Suprapubic skin (tissue), 4 donors: ENCODE measurements at regions not wholly inside any gene's neighbourhood (a gene's known extent, or its start where the extent isn't known, plus 50 kb on each side); places are given as distances from the start of the nearest gene placed in this dataset.

ENCODE experiments used
- DNase-seq, 2 donors: peaks; one replicate each; pipeline ENCODE4 v3.0.0-alpha.2; 2019; ENCODE audit warnings: low spot score in 2 of 2
- H3K27ac ChIP-seq: fragments of 200-600 bp; sonication (generic); one replicate; pipeline ENCODE4 v1.5.1; 2019
- H3K27me3 ChIP-seq: fragments of 200-600 bp; sonication (generic); one replicate; pipeline ENCODE4 v1.5.1; 2019
- H3K36me3 ChIP-seq: fragments of 200-600 bp; sonication (generic); one replicate; pipeline ENCODE4 v1.5.1; 2019
- H3K4me1 ChIP-seq: fragments of 200-600 bp; sonication (generic); one replicate; pipeline ENCODE4 v1.5.1; 2019
- H3K4me3 ChIP-seq: fragments of 200-600 bp; sonication (generic); one replicate; pipeline ENCODE4 v1.5.1; 2019; ENCODE audit warnings: mild to moderate bottlenecking
- H3K9me3 ChIP-seq: fragments of 200-600 bp; sonication (generic); one replicate; pipeline ENCODE4 v1.5.1; 2019
- CTCF ChIP-seq, 2 donors: fragments of 200-600 bp in 1 of 2; fragments of 450-650 bp in 1 of 2; sonication (generic) in 1 of 2; IDR thresholded peaks; one replicate each; pipeline ENCODE4 v1.5.1; 2016 to 2019; ENCODE audit warnings: antibody characterized with exemption in 2 of 2, mild to moderate bottlenecking in 1 of 2, moderate library complexity in 1 of 2
- EP300 ChIP-seq: sonication (generic); formaldehyde crosslinking; IDR thresholded peaks from one replicate; pipeline ENCODE4 v1.6.1; 2017; ENCODE audit warnings: antibody characterized with exemption
- POLR2A ChIP-seq, 2 donors: fragments of 450-650 bp; IDR thresholded peaks; one replicate each; pipeline ENCODE4 v1.6.1; 2017; ENCODE audit warnings: antibody characterized with exemption in 2 of 2, mild to moderate bottlenecking in 2 of 2, moderate library complexity in 2 of 2
- POLR2AphosphoS5 ChIP-seq, 3 donors: sonication (generic); formaldehyde crosslinking; IDR thresholded peaks; one replicate each; pipeline ENCODE4 v1.6.1; 2017; ENCODE audit warnings: antibody characterized with exemption in 3 of 3
- WGBS: methylation state at CpG from one replicate; pipeline ENCODE4 v1.1.5; 2018; 5-methylcytosine and 5-hydroxymethylcytosine counted together

DNA sequence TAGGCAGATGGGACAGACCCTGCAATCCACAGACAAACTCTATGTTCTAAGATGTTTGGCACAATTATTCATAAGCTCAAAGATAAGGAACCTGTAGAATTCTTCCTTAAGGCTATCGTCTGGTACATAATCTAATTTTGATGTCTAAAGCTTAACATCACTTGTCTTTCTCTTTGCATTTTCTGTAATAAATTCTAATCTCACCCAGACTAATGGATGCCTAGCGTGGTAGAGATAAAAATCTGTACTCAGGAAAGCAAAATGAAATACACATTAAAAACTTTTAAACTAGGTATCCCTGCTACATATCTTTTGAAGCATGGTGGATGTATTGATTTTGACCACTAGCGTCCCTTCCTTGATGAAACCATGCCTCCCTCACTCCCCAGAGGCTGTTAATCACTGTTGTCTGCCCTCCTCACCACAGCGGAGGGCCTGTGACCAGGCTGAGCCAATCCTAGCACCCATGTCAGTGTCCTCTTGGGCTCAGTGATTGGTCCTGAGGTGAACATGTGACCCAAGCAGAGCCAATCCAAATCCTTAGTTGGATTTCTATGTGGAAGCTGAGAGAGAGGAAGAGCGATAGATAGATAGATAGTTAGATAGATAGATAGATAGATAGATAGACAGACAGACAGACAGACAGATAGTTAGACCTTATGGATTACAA, 82.2 kb upstream of the GRK3 start:
- no peaks in the 10 kb centered on the region for H3K27me3 ChIP-seq
- TF ChIP-seq POLR2AphosphoS5 (IDR thresholded peaks at IDR 0.05): no peak
- TF ChIP-seq EP300: no peak
- no peak for TF ChIP-seq POLR2A (IDR thresholded peaks at IDR 0.05)
- no peak for TF ChIP-seq CTCF (IDR thresholded peaks at IDR 0.05)
- WGBS: 82% methylated on average over 5 of the region's 5 CpGs
- no peak for DNase-seq
- peaks cover 13% of the 10 kb centered on the region for H3K4me1 ChIP-seq
- no peak overlapping the region for H3K27ac ChIP-seq
- no peaks in the 10 kb centered on the region for H3K9me3 ChIP-seq
- peaks cover 5% of the 10 kb centered on the region for H3K36me3 ChIP-seq
- H3K4me3 ChIP-seq: no peak overlapping the region

GRCh38 chr22:25482868-25483639, 81.4 kb upstream of the GRK3 start:
- Histone ChIP-seq H3K4me1 (peaks cover 13% of the 10 kb centered on the region), H3K36me3 (peaks cover 5% of the 10 kb centered on the region), H3K27ac (no peak overlapping the region), H3K9me3 (no peaks in the 10 kb centered on the region), H3K27me3 (no peaks in the 10 kb centered on the region), H3K4me3 (no peak overlapping the region)
- 44% methylated on average over 3 of the region's 3 CpGs for WGBS
- DNase-seq: peak in 1 of 2 donors; percentile 50
- no peak for TF ChIP-seq POLR2AphosphoS5 (IDR thresholded peaks at IDR 0.05)
- TF ChIP-seq EP300: no peak

- peak overlapping the region; percentile 31 for H3K27ac ChIP-seq
- peaks cover 5% of the 10 kb centered on the region for H3K36me3 ChIP-seq
- no peaks in the 10 kb centered on the region for H3K9me3 ChIP-seq
- no peaks in the 10 kb centered on the region for H3K27me3 ChIP-seq
- no peak overlapping the region for H3K4me3 ChIP-seq
- 96% methylated on average over 1 of the region's 1 CpG for WGBS
- no peak for DNase-seq
- TF ChIP-seq POLR2AphosphoS5 (IDR thresholded peaks at IDR 0.05) (no peak), CTCF (IDR thresholded peaks at IDR 0.05) (no peak), EP300 (no peak), POLR2A (IDR thresholded peaks at IDR 0.05) (no peak)
- peaks cover 13% of the 10 kb centered on the region for H3K4me1 ChIP-seq
Measured at GRCh38 chr22:25483931-25484330, 80.5 kb upstream of the GRK3 start.

DNA sequence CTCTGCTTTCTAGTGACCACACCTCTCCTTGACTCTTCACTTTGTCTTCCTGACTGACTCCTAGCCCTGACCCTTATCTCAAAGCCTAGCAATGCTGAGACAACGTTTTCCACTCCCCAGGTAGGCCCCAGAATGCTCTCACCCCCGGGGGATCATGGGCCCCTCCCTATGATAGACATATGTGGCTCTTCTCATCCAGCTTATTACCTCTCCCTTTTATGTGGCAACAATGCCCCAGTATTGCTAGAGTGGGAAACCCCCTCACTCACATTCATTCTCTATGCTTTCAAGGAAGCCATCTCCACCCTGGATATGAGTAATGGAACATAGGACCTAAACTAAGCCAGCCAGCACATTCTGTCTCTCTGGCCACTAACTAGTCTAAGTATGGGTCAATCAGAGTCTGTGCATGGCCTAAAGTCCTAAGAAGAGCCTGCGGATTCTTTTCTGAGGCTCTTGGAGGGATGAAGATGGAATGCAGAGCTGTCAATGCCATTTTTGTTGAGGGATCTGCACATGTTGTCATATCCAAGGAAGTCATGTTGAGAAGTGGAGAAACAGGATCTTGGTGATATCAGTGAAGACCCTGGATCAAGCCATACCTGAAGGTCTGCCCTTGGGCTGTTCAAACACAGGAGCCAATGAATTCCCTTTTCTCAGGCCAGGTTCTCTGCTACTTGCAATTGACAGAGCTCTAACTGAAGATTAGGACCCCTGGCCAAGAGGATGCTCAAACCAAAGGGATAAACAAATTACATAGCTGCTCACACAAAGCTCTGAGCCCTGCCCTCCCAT, 79.8 kb upstream of the GRK3 start:
- no peaks in the 10 kb centered on the region for H3K9me3 ChIP-seq
- no peaks in the 10 kb centered on the region for H3K27me3 ChIP-seq
- TF ChIP-seq CTCF (IDR thresholded peaks at IDR 0.05): no peak
- DNase-seq: no peak
- no peak overlapping the region for H3K27ac ChIP-seq
- H3K4me1 ChIP-seq: peaks cover 13% of the 10 kb centered on the region
- WGBS: 72% methylated on average over 3 of the region's 3 CpGs
- peaks cover 5% of the 10 kb centered on the region for H3K36me3 ChIP-seq
- H3K4me3 ChIP-seq: no peak overlapping the region

- no peaks in the 10 kb centered on the region for H3K27me3 ChIP-seq
- H3K4me1 ChIP-seq: peaks cover 13% of the 10 kb centered on the region
- no peaks in the 10 kb centered on the region for H3K9me3 ChIP-seq
- 100% methylated on average over 7 of the region's 7 CpGs for WGBS
- peak in 1 of 2 donors; percentile 64 for DNase-seq
- H3K36me3 ChIP-seq: peaks cover 5% of the 10 kb centered on the region
- H3K27ac ChIP-seq: no peak overlapping the region
- TF ChIP-seq POLR2AphosphoS5 (IDR thresholded peaks at IDR 0.05) (no peak), POLR2A (IDR thresholded peaks at IDR 0.05) (no peak), CTCF (IDR thresholded peaks at IDR 0.05) (no peak), EP300 (no peak)
- H3K4me3 ChIP-seq: no peak overlapping the region
Measured at GRCh38 chr22:25485626-25486545, 78.6 kb upstream of the GRK3 start.
